Panc1 (cell line): ENCODE measurements at regions not wholly inside any gene's neighbourhood (a gene's known extent, or its start where the extent isn't known, plus 50 kb on each side); places are given as distances from the start of the nearest gene placed in this dataset.

Experiments
- POLR2AphosphoS5 ChIP-seq: IDR thresholded peaks from 2 replicates; pipeline ENCODE4 v1.6.1; 2012; ENCODE audit warnings: mild to moderate bottlenecking, low read depth, low read length, moderate library complexity
- TCF7L2 ChIP-seq: IDR thresholded peaks from 2 replicates; pipeline ENCODE4 v1.6.1; 2011; ENCODE audit warnings: mild to moderate bottlenecking, low read depth, low read length, inconsistent platforms
- TF ChIP-seq, protein P1 (sequence below): fragments of 450-650 bp; IDR thresholded peaks from 2 replicates; pipeline ENCODE4 v1.5.1; 2017; ENCODE audit warnings: mild to moderate bottlenecking
- TF ChIP-seq, protein P2 (sequence below), 2 experiments: IDR thresholded peaks; 2 replicates each; pipeline ENCODE4 v1.6.1; 2011 to 2012; ENCODE audit warnings: low read depth in 2 of 2, control low read depth in 1 of 2, low read length in 1 of 2, mild to moderate bottlenecking in 1 of 2, moderate library complexity in 1 of 2; ENCODE audit not compliant: insufficient read depth in 1 of 2

DNA sequence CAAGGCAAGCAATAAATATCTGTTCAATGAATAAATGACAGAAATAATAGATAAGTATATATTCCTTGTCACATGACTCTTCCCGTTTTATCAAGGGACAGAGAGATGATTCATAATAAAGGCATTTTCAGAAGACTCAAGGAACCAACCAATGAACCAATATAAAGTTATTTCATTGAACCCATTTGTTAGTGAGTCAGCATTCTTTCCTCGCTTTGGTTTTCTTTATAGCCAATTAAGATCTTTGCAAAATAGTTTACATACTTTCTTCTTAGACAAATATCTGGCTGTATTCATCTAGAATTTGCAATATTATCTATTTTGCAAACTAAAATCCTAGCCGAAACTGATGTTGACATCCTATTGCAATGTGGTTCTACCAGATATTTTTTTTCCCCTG, 269.4 kb downstream of the IL15 start:
- TF ChIP-seq, protein P1, sequence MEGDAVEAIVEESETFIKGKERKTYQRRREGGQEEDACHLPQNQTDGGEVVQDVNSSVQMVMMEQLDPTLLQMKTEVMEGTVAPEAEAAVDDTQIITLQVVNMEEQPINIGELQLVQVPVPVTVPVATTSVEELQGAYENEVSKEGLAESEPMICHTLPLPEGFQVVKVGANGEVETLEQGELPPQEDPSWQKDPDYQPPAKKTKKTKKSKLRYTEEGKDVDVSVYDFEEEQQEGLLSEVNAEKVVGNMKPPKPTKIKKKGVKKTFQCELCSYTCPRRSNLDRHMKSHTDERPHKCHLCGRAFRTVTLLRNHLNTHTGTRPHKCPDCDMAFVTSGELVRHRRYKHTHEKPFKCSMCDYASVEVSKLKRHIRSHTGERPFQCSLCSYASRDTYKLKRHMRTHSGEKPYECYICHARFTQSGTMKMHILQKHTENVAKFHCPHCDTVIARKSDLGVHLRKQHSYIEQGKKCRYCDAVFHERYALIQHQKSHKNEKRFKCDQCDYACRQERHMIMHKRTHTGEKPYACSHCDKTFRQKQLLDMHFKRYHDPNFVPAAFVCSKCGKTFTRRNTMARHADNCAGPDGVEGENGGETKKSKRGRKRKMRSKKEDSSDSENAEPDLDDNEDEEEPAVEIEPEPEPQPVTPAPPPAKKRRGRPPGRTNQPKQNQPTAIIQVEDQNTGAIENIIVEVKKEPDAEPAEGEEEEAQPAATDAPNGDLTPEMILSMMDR: no peak
- TF ChIP-seq, protein P2, sequence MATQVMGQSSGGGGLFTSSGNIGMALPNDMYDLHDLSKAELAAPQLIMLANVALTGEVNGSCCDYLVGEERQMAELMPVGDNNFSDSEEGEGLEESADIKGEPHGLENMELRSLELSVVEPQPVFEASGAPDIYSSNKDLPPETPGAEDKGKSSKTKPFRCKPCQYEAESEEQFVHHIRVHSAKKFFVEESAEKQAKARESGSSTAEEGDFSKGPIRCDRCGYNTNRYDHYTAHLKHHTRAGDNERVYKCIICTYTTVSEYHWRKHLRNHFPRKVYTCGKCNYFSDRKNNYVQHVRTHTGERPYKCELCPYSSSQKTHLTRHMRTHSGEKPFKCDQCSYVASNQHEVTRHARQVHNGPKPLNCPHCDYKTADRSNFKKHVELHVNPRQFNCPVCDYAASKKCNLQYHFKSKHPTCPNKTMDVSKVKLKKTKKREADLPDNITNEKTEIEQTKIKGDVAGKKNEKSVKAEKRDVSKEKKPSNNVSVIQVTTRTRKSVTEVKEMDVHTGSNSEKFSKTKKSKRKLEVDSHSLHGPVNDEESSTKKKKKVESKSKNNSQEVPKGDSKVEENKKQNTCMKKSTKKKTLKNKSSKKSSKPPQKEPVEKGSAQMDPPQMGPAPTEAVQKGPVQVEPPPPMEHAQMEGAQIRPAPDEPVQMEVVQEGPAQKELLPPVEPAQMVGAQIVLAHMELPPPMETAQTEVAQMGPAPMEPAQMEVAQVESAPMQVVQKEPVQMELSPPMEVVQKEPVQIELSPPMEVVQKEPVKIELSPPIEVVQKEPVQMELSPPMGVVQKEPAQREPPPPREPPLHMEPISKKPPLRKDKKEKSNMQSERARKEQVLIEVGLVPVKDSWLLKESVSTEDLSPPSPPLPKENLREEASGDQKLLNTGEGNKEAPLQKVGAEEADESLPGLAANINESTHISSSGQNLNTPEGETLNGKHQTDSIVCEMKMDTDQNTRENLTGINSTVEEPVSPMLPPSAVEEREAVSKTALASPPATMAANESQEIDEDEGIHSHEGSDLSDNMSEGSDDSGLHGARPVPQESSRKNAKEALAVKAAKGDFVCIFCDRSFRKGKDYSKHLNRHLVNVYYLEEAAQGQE (IDR thresholded peaks at IDR 0.05; ENCODE audit: insufficient read depth in 1 of 2, low read depth in 2 of 2, low read length in 1 of 2): no peak
- no peak for TF ChIP-seq POLR2AphosphoS5
- TF ChIP-seq TCF7L2: no peak
